Endothelial cell (in vitro differentiated cells): ENCODE measurements at regions not wholly inside any gene's neighbourhood (a gene's known extent, or its start where the extent isn't known, plus 50 kb on each side); places are given as distances from the start of the nearest gene placed in this dataset.

Experiments
- DNase-seq: peaks from one replicate; pipeline ENCODE4 v3.0.0; 2021; ENCODE audit warnings: low spot score
- H3K27ac Mint-ChIP-seq: one replicate; pipeline ENCODE4 v1.8.0; 2021; ENCODE audit warnings: mixed read lengths, inconsistent platforms; ENCODE audit not compliant: unreplicated experiment
- H3K27me3 Mint-ChIP-seq: one replicate; pipeline ENCODE4 v1.8.0; 2021; ENCODE audit warnings: mild to moderate bottlenecking, moderate library complexity, mixed read lengths, inconsistent platforms; ENCODE audit not compliant: unreplicated experiment
- H3K36me3 Mint-ChIP-seq: one replicate; pipeline ENCODE4 v1.8.0; 2021; ENCODE audit warnings: mild to moderate bottlenecking, low read depth, mixed read lengths, inconsistent platforms; ENCODE audit not compliant: unreplicated experiment
- H3K4me1 Mint-ChIP-seq: one replicate; pipeline ENCODE4 v1.8.0; 2021; ENCODE audit warnings: mild to moderate bottlenecking, mixed read lengths, inconsistent platforms; ENCODE audit not compliant: unreplicated experiment
- H3K4me3 Mint-ChIP-seq: one replicate; pipeline ENCODE4 v1.8.0; 2021; ENCODE audit warnings: mild to moderate bottlenecking, mixed read lengths, inconsistent platforms; ENCODE audit not compliant: unreplicated experiment
- H3K9me3 Mint-ChIP-seq: one replicate; pipeline ENCODE4 v1.8.0; 2021; ENCODE audit warnings: mixed read lengths, inconsistent platforms; ENCODE audit not compliant: unreplicated experiment
- TF ChIP-seq, protein P1 (sequence below): fragments of 200-600 bp; sonication (generic); IDR thresholded peaks from one replicate; pipeline ENCODE4 v1.5.0; 2021; ENCODE audit warnings: antibody characterized with exemption; ENCODE audit not compliant: unreplicated experiment

DNA sequence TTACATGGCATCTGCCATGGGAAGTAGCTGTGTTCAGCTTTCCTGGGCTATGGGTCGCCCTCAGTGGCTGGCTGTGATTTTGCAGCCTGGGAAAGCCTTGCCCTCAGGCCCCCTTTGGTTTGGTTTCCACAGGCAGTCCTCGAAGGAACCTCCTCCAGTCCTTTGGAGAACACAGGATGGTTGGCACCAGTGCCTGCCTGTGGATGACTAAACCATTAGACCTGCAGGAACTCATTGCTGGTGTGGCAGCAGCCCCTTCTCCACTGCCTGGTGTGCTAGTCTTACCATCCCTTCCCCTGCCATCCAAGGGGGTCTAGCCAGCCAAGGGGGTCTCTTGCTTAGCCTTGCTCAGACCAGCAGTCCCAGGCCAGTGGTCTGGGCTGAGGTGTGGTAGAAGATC is 71.4 kb upstream of the PJA1 start:
- peaks cover 1% of the 10 kb centered on the region for H3K27me3 Mint-ChIP-seq
- no peaks in the 10 kb centered on the region for H3K9me3 Mint-ChIP-seq
- H3K4me3 Mint-ChIP-seq, result no peak overlapping the region
- no peak for DNase-seq
- TF ChIP-seq, protein P1, sequence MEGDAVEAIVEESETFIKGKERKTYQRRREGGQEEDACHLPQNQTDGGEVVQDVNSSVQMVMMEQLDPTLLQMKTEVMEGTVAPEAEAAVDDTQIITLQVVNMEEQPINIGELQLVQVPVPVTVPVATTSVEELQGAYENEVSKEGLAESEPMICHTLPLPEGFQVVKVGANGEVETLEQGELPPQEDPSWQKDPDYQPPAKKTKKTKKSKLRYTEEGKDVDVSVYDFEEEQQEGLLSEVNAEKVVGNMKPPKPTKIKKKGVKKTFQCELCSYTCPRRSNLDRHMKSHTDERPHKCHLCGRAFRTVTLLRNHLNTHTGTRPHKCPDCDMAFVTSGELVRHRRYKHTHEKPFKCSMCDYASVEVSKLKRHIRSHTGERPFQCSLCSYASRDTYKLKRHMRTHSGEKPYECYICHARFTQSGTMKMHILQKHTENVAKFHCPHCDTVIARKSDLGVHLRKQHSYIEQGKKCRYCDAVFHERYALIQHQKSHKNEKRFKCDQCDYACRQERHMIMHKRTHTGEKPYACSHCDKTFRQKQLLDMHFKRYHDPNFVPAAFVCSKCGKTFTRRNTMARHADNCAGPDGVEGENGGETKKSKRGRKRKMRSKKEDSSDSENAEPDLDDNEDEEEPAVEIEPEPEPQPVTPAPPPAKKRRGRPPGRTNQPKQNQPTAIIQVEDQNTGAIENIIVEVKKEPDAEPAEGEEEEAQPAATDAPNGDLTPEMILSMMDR, result no peak
- H3K27ac Mint-ChIP-seq, result no peak overlapping the region
- H3K4me1 Mint-ChIP-seq, result no peaks in the 10 kb centered on the region
- H3K36me3 Mint-ChIP-seq, result peaks cover 4% of the 10 kb centered on the region

DNA sequence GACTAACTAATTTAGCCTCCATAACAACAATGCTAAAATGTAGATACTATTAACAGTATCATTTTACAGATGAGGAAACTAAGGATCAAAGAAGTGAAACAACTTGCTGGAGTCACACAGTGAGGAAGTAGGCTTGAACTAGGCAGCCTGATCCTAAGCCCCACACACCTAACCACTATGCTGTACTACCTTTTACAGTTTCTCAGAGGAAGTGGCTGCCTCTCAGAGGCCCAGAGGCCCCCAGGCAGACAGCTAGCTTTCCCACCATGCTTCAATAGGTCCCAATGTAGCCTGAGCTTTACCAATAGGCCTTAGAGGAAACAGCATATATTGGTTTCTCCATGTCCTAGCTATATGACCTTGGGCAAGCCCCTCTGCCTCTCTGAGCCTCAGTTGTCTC is 69.4 kb upstream of the PJA1 start:
- no peaks in the 10 kb centered on the region for H3K9me3 Mint-ChIP-seq
- H3K4me3 Mint-ChIP-seq, result no peak overlapping the region
- TF ChIP-seq, protein P1, result no peak
- H3K27me3 Mint-ChIP-seq, result peaks cover 1% of the 10 kb centered on the region
- H3K36me3 Mint-ChIP-seq, result peaks cover 4% of the 10 kb centered on the region
- DNase-seq, result no peak
- no peaks in the 10 kb centered on the region for H3K4me1 Mint-ChIP-seq
- no peak overlapping the region for H3K27ac Mint-ChIP-seq

DNA sequence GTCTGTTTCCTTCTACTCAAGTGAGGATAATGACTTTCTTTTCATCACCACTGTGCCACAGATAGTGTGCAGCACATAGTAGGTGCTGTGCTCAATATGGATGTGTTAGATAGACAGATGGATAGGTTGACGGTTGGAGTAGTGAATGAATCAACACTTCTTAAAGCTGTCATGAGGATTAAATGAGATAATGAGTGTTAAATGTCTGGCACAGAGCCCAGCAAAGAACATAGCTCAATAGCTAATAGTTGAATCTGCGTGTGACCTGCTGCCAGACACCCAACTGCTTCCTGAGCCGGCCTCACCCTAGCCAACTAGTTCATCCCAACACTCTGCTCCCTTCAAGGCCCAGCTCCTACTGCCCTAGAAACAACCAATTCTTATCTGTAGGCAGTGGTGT is 67.7 kb upstream of the PJA1 start:
- H3K9me3 Mint-ChIP-seq, result no peaks in the 10 kb centered on the region
- H3K4me3 Mint-ChIP-seq, result no peak overlapping the region
- TF ChIP-seq, protein P1, result no peak
- no peaks in the 10 kb centered on the region for H3K4me1 Mint-ChIP-seq
- peaks cover 1% of the 10 kb centered on the region for H3K27me3 Mint-ChIP-seq
- H3K27ac Mint-ChIP-seq, result no peak overlapping the region
- peaks cover 4% of the 10 kb centered on the region for H3K36me3 Mint-ChIP-seq
- no peak for DNase-seq

DNA sequence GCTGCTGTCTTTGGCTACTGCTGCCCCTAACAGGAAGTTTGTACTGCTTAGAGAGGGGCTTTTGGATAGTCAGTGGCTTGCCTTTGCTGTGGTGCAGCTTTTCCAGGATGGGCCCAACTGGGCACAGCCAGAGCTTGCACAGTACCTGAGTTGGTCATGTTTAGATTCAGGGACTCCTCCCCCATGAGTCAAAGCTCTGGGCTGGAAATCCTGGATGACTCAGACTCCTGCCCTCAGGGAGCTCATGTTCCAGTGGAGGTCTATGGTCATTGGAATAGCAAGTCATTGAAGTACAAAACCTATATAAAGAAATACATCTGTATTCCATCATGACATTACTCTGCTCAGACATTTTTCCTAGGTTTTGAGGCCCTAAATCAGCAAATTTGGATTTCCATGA is 66.7 kb upstream of the PJA1 start:
- TF ChIP-seq, protein P1, result no peak
- no peak overlapping the region for H3K27ac Mint-ChIP-seq
- H3K4me1 Mint-ChIP-seq, result no peaks in the 10 kb centered on the region
- peaks cover 4% of the 10 kb centered on the region for H3K36me3 Mint-ChIP-seq
- no peaks in the 10 kb centered on the region for H3K9me3 Mint-ChIP-seq
- no peak overlapping the region for H3K4me3 Mint-ChIP-seq
- peaks cover 1% of the 10 kb centered on the region for H3K27me3 Mint-ChIP-seq
- DNase-seq, result no peak

DNA sequence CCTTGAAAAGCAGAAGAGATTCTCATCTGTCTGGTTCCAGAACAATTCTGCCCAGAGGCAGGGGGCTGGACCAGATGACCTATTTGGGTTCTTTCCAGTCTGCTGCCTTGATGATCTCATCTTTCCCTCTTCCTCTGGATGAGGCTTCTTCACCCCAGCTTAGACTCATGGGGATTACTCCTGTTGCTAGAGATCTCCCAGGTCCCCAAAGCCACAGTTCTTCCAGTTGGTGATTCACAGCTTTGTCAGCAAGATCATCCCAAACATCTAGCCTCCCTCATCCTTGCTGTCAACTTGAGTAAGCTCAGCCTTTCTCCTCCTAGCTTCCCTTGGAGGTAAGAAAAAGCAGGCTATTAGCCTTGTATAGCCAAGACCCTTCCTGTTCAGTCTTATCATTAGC is 64.2 kb upstream of the PJA1 start:
- no peaks in the 10 kb centered on the region for H3K4me1 Mint-ChIP-seq
- no peak for DNase-seq
- no peak overlapping the region for H3K27ac Mint-ChIP-seq
- TF ChIP-seq, protein P1, result no peak
- no peak overlapping the region for H3K4me3 Mint-ChIP-seq
- H3K36me3 Mint-ChIP-seq, result peaks cover 4% of the 10 kb centered on the region
- H3K9me3 Mint-ChIP-seq, result no peaks in the 10 kb centered on the region
- H3K27me3 Mint-ChIP-seq, result peaks cover 1% of the 10 kb centered on the region
